ENCODE measurements at regions not wholly inside any gene's neighbourhood (a gene's known extent, or its start where the extent isn't known, plus 50 kb on each side); places are given as distances from the start of the nearest gene placed in this dataset.

GRCh38 chr10:42972946-42973345 lies 103.9 kb upstream of the RET start:
- no peak overlapping the region for H3K27ac ChIP-seq (ENCODE audit: low read depth in 2 of 2, low read length in 2 of 2)
- H3K4me3 ChIP-seq (ENCODE audit: low read length in 2 of 2) = no peak overlapping the region
- H3K4me1 ChIP-seq (ENCODE audit: control insufficient read depth in 2 of 2, insufficient read depth in 2 of 2, low read length in 2 of 2) = no peaks in the 10 kb centered on the region
- H3K9ac ChIP-seq (ENCODE audit: low read depth in 1 of 2, low read length in 2 of 2) = no peak overlapping the region
- no peaks in the 10 kb centered on the region for H3K27me3 ChIP-seq (ENCODE audit: control insufficient read depth in 2 of 2, insufficient read depth in 2 of 2, low read length in 2 of 2)
- H3K9me3 ChIP-seq (ENCODE audit: control insufficient read depth in 2 of 2, low read length in 2 of 2) = no peaks in the 10 kb centered on the region
- no peaks in the 10 kb centered on the region for H3K36me3 ChIP-seq (ENCODE audit: control insufficient read depth in 2 of 2, insufficient read depth in 2 of 2, low read length in 2 of 2)

DNA sequence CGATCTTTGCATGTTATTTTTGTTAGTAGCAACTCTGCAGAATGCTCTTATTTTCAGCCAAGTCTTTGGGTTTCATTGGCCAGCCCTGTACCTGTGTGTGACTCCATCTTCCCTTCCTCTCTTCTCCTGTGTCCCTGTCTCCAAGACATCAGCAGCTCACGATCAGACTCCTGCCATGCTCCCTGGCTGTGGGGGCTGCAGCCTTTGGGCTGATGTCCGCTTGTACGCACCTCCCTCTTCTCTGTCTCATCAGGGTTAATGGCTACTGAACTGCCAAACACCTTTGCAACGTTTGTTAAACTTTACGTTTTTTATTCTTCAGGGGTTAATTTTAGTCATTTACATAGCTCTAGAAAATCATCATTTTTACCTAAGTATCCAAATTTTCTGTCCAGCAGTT lies 103.5 kb upstream of the RET start:
- Histone ChIP-seq H3K9ac (ENCODE audit: low read depth in 1 of 2, low read length in 2 of 2) (no peak overlapping the region), H3K4me1 (ENCODE audit: control insufficient read depth in 2 of 2, insufficient read depth in 2 of 2, low read length in 2 of 2) (no peaks in the 10 kb centered on the region), H3K9me3 (ENCODE audit: control insufficient read depth in 2 of 2, low read length in 2 of 2) (no peaks in the 10 kb centered on the region), H3K36me3 (ENCODE audit: control insufficient read depth in 2 of 2, insufficient read depth in 2 of 2, low read length in 2 of 2) (no peaks in the 10 kb centered on the region), H3K27ac (ENCODE audit: low read depth in 2 of 2, low read length in 2 of 2) (no peak overlapping the region), H3K4me3 (ENCODE audit: low read length in 2 of 2) (no peak overlapping the region), H3K27me3 (ENCODE audit: control insufficient read depth in 2 of 2, insufficient read depth in 2 of 2, low read length in 2 of 2) (no peaks in the 10 kb centered on the region)

DNA sequence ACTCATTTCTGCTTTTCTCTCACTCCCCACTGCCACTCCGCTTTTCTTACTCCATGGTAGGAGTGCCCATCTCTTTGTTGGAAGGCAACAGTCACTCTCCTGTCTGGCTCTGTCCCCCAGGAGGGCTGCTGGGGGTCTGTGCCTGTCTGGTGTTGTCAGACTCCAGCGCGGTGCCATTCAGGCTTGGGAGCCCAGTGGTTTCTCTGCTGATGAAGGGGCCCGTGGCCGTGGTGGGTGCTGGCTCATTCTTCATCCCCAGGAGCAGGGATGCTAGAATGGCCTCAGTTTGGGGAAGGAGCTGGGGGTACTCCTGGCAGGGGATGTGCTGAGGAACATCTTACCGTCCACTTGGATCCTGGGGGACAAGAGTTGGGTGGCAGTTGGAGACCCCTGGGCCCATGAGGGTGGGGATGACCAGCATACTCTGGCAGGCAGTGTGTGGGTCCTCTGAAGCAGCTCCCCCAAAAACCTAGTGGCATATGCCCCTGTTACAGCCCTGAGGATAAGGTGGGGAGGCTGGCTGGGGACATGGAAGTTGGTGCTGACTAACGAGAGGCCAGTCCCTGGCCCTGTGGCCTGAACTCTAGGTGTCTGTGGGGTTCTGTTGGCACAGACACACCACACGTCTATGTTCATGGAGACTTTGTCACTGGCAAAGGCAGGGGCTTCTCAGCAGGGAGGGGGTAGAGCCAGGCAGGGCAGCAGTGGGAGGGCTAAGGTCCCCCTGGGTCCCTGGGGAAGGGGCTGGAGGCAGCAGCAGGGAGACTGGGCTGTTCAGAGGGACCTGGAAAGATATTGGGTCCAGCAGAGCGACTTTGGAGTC lies 102.8 kb upstream of the RET start:
- H3K4me3 ChIP-seq (ENCODE audit: low read length in 2 of 2) = no peak overlapping the region
- H3K9ac ChIP-seq (ENCODE audit: low read depth in 1 of 2, low read length in 2 of 2) = no peak overlapping the region
- H3K27ac ChIP-seq (ENCODE audit: low read depth in 2 of 2, low read length in 2 of 2) = no peak overlapping the region
- H3K27me3 ChIP-seq (ENCODE audit: control insufficient read depth in 2 of 2, insufficient read depth in 2 of 2, low read length in 2 of 2) = no peaks in the 10 kb centered on the region
- H3K36me3 ChIP-seq (ENCODE audit: control insufficient read depth in 2 of 2, insufficient read depth in 2 of 2, low read length in 2 of 2) = no peaks in the 10 kb centered on the region
- no peaks in the 10 kb centered on the region for H3K9me3 ChIP-seq (ENCODE audit: control insufficient read depth in 2 of 2, low read length in 2 of 2)
- no peaks in the 10 kb centered on the region for H3K4me1 ChIP-seq (ENCODE audit: control insufficient read depth in 2 of 2, insufficient read depth in 2 of 2, low read length in 2 of 2)

GRCh38 chr10:42974693-42975002 lies 102.2 kb upstream of the RET start:
- no peaks in the 10 kb centered on the region for H3K9me3 ChIP-seq (ENCODE audit: control insufficient read depth in 2 of 2, low read length in 2 of 2)
- no peaks in the 10 kb centered on the region for H3K27me3 ChIP-seq (ENCODE audit: control insufficient read depth in 2 of 2, insufficient read depth in 2 of 2, low read length in 2 of 2)
- no peaks in the 10 kb centered on the region for H3K36me3 ChIP-seq (ENCODE audit: control insufficient read depth in 2 of 2, insufficient read depth in 2 of 2, low read length in 2 of 2)
- no peak overlapping the region for H3K27ac ChIP-seq (ENCODE audit: low read depth in 2 of 2, low read length in 2 of 2)
- H3K9ac ChIP-seq (ENCODE audit: low read depth in 1 of 2, low read length in 2 of 2) = no peak overlapping the region
- no peak overlapping the region for H3K4me3 ChIP-seq (ENCODE audit: low read length in 2 of 2)
- no peaks in the 10 kb centered on the region for H3K4me1 ChIP-seq (ENCODE audit: control insufficient read depth in 2 of 2, insufficient read depth in 2 of 2, low read length in 2 of 2)

DNA sequence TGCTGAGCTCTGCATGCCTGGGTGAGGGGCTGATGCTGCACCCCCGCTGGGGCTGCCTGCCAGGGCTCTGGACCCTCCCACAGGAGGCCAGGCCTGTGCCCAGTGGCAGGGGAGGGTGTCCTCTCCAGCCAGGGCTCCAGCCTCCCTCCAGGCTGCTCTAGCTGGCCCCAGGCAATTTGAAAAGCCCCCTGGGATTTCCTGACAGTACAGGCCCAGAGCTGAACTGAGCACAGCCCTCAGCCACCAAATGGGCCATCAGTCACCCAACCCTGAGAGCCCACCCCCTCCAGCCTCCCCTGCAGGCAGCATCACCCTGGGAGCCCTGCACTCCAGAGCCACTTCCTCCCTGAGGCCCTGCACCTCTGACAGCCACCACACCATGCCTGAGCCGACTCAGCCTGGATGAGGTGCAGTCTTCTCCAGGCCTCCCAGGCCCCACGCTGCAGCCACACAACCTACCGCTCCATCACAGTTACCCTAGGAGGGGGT lies 101.8 kb upstream of the RET start:
- Histone ChIP-seq H3K4me3 (ENCODE audit: low read length in 2 of 2) (no peak overlapping the region), H3K27ac (ENCODE audit: low read depth in 2 of 2, low read length in 2 of 2) (no peak overlapping the region), H3K9me3 (ENCODE audit: control insufficient read depth in 2 of 2, low read length in 2 of 2) (no peaks in the 10 kb centered on the region), H3K9ac (ENCODE audit: low read depth in 1 of 2, low read length in 2 of 2) (no peak overlapping the region), H3K36me3 (ENCODE audit: control insufficient read depth in 2 of 2, insufficient read depth in 2 of 2, low read length in 2 of 2) (no peaks in the 10 kb centered on the region), H3K27me3 (ENCODE audit: control insufficient read depth in 2 of 2, insufficient read depth in 2 of 2, low read length in 2 of 2) (no peaks in the 10 kb centered on the region), H3K4me1 (ENCODE audit: control insufficient read depth in 2 of 2, insufficient read depth in 2 of 2, low read length in 2 of 2) (no peaks in the 10 kb centered on the region)

GRCh38 chr10:42975558-42976340 lies 101.1 kb upstream of the RET start:
- H3K36me3 ChIP-seq (ENCODE audit: control insufficient read depth in 2 of 2, insufficient read depth in 2 of 2, low read length in 2 of 2) = no peaks in the 10 kb centered on the region
- no peaks in the 10 kb centered on the region for H3K9me3 ChIP-seq (ENCODE audit: control insufficient read depth in 2 of 2, low read length in 2 of 2)
- no peak overlapping the region for H3K27ac ChIP-seq (ENCODE audit: low read depth in 2 of 2, low read length in 2 of 2)
- H3K4me3 ChIP-seq (ENCODE audit: low read length in 2 of 2) = no peak overlapping the region
- no peaks in the 10 kb centered on the region for H3K4me1 ChIP-seq (ENCODE audit: control insufficient read depth in 2 of 2, insufficient read depth in 2 of 2, low read length in 2 of 2)
- no peaks in the 10 kb centered on the region for H3K27me3 ChIP-seq (ENCODE audit: control insufficient read depth in 2 of 2, insufficient read depth in 2 of 2, low read length in 2 of 2)
- no peak overlapping the region for H3K9ac ChIP-seq (ENCODE audit: low read depth in 1 of 2, low read length in 2 of 2)

- Histone ChIP-seq H3K27ac (ENCODE audit: low read depth in 2 of 2, low read length in 2 of 2) (no peak overlapping the region), H3K9me3 (ENCODE audit: control insufficient read depth in 2 of 2, low read length in 2 of 2) (no peaks in the 10 kb centered on the region), H3K9ac (ENCODE audit: low read depth in 1 of 2, low read length in 2 of 2) (no peak overlapping the region)
Observed at GRCh38 chr10:42976351-42977031, 100.4 kb upstream of the RET start.

GRCh38 chr10:42977032-42977416 lies 99.8 kb upstream of the RET start:
- no peaks in the 10 kb centered on the region for H3K27me3 ChIP-seq (ENCODE audit: control insufficient read depth in 2 of 2, insufficient read depth in 2 of 2, low read length in 2 of 2)
- H3K9me3 ChIP-seq (ENCODE audit: control insufficient read depth in 2 of 2, low read length in 2 of 2) = no peaks in the 10 kb centered on the region
- no peak overlapping the region for H3K9ac ChIP-seq (ENCODE audit: low read depth in 1 of 2, low read length in 2 of 2)
- H3K36me3 ChIP-seq (ENCODE audit: control insufficient read depth in 2 of 2, insufficient read depth in 2 of 2, low read length in 2 of 2) = no peaks in the 10 kb centered on the region
- no peaks in the 10 kb centered on the region for H3K4me1 ChIP-seq (ENCODE audit: control insufficient read depth in 2 of 2, insufficient read depth in 2 of 2, low read length in 2 of 2)
- no peak overlapping the region for H3K4me3 ChIP-seq (ENCODE audit: low read length in 2 of 2)
- no peak overlapping the region for H3K27ac ChIP-seq (ENCODE audit: low read depth in 2 of 2, low read length in 2 of 2)

More at GRCh38 chr10:42976351-42977031, 100.4 kb upstream of the RET start:
- Histone ChIP-seq H3K4me1 (ENCODE audit: control insufficient read depth in 2 of 2, insufficient read depth in 2 of 2, low read length in 2 of 2) (no peaks in the 10 kb centered on the region), H3K36me3 (ENCODE audit: control insufficient read depth in 2 of 2, insufficient read depth in 2 of 2, low read length in 2 of 2) (no peaks in the 10 kb centered on the region), H3K4me3 (ENCODE audit: low read length in 2 of 2) (no peak overlapping the region), H3K27me3 (ENCODE audit: control insufficient read depth in 2 of 2, insufficient read depth in 2 of 2, low read length in 2 of 2) (no peaks in the 10 kb centered on the region)

DNA sequence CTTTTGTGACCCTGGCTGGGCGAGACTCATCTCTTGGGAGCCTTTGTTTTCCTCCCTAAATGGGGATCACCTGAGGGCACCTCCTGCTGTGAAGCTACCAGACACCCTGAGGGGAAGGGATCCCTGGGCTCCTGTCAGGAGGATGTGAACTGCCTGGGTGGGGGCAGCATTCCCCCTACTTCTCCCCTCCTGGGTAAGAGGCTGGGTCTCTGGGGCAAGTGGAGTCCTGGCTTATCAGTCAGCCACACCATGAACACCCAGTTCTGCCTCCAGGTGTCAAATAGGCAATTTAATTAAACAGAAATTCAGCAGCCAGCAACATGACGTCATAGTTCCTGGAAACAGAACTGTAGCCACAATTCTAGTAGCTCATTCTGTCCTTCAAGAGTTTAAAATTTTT lies 97.7 kb upstream of the RET start:
- no peaks in the 10 kb centered on the region for H3K27me3 ChIP-seq (ENCODE audit: control insufficient read depth in 2 of 2, insufficient read depth in 2 of 2, low read length in 2 of 2)
- H3K9ac ChIP-seq (ENCODE audit: low read depth in 1 of 2, low read length in 2 of 2) = no peak overlapping the region
- no peaks in the 10 kb centered on the region for H3K36me3 ChIP-seq (ENCODE audit: control insufficient read depth in 2 of 2, insufficient read depth in 2 of 2, low read length in 2 of 2)
- H3K9me3 ChIP-seq (ENCODE audit: control insufficient read depth in 2 of 2, low read length in 2 of 2) = no peaks in the 10 kb centered on the region
- H3K27ac ChIP-seq (ENCODE audit: low read depth in 2 of 2, low read length in 2 of 2) = no peak overlapping the region
- H3K4me1 ChIP-seq (ENCODE audit: control insufficient read depth in 2 of 2, insufficient read depth in 2 of 2, low read length in 2 of 2) = no peaks in the 10 kb centered on the region
- H3K4me3 ChIP-seq (ENCODE audit: low read length in 2 of 2) = no peak overlapping the region
